Fibroblast of lung (primary cell): ENCODE measurements at regions not wholly inside any gene's neighbourhood (a gene's known extent, or its start where the extent isn't known, plus 50 kb on each side); places are given as distances from the start of the nearest gene placed in this dataset.

Source experiments
- DNase-seq, 2 donors: peaks; one replicate each; pipeline versions ENCODE4 v3.0.0 to v3.0.0-alpha.2; 2010; ENCODE audit warnings: low read depth in 2 of 2
- H2AFZ ChIP-seq: 2 replicates; pipeline ENCODE4 v1.5.1; 2012; ENCODE audit warnings: low read length, control low read depth, inconsistent platforms
- H3K27ac ChIP-seq: 2 replicates; pipeline ENCODE4 v1.5.1; 2011; ENCODE audit warnings: low read length, control low read depth; ENCODE audit not compliant: insufficient read depth
- H3K27me3 ChIP-seq: 2 replicates; pipeline ENCODE4 v1.5.1; 2011; ENCODE audit warnings: mild to moderate bottlenecking, low read length; ENCODE audit not compliant: control insufficient read depth, insufficient read depth
- H3K36me3 ChIP-seq: 2 replicates; pipeline ENCODE4 v1.5.1; 2011; ENCODE audit warnings: low read length; ENCODE audit not compliant: control insufficient read depth, insufficient read depth
- H3K4me1 ChIP-seq: 2 replicates; pipeline ENCODE4 v1.5.1; 2011; ENCODE audit warnings: low read length; ENCODE audit not compliant: control insufficient read depth, insufficient read depth; ENCODE audit errors: extremely low read depth
- H3K4me2 ChIP-seq: 2 replicates; pipeline ENCODE4 v1.5.1; 2011; ENCODE audit warnings: low read length, control low read depth; ENCODE audit not compliant: insufficient read depth; ENCODE audit errors: extremely low read depth
- H3K4me3 ChIP-seq, 4 experiments: fragments of 200-600 bp in 1 of 4; sonication (generic) in 1 of 4; replicated peaks in 1 of 4; 2 replicates each; pipeline ENCODE4 v1.5.1; 2011 to 2016; ENCODE audit warnings: low read length in 4 of 4, low read depth in 3 of 4, mild to moderate bottlenecking in 3 of 4, control low read depth in 2 of 4, inconsistent platforms in 1 of 4, mixed read lengths in 1 of 4; ENCODE audit not compliant: insufficient read depth in 1 of 4; ENCODE audit errors: control extremely low read depth in 1 of 4
- H3K79me2 ChIP-seq: 2 replicates; pipeline ENCODE4 v1.5.1; 2012; ENCODE audit warnings: mild to moderate bottlenecking, low read length, inconsistent platforms; ENCODE audit not compliant: control insufficient read depth, insufficient read depth
- H3K9ac ChIP-seq: 2 replicates; pipeline ENCODE4 v1.5.1; 2011; ENCODE audit warnings: mild to moderate bottlenecking, low read length, control low read depth; ENCODE audit not compliant: insufficient read depth
- H3K9me3 ChIP-seq: 2 replicates; pipeline ENCODE4 v1.5.1; 2012; ENCODE audit warnings: low read depth, low read length; ENCODE audit not compliant: control insufficient read depth, insufficient read depth
- H4K20me1 ChIP-seq: 2 replicates; pipeline ENCODE4 v1.5.1; 2011; ENCODE audit warnings: low read length; ENCODE audit not compliant: control insufficient read depth, insufficient read depth; ENCODE audit errors: extremely low read depth
- EZH2 ChIP-seq: IDR thresholded peaks from 2 replicates; pipeline ENCODE4 v1.5.1; 2012; ENCODE audit warnings: low read length, control low read depth, mild to moderate bottlenecking; ENCODE audit errors: missing control alignments
- TF ChIP-seq, protein P1 (sequence below), 2 donors: IDR thresholded peaks in 1 of 2; conservative IDR thresholded peaks in 1 of 2; 1 replicate in 1 of 2; 2 replicates in 1 of 2; pipeline ENCODE4 v1.5.1; 2011 to 2012; ENCODE audit warnings: low read length in 2 of 2, control low read depth in 1 of 2, inconsistent platforms in 1 of 2, low read depth in 1 of 2, mild to moderate bottlenecking in 1 of 2

DNA sequence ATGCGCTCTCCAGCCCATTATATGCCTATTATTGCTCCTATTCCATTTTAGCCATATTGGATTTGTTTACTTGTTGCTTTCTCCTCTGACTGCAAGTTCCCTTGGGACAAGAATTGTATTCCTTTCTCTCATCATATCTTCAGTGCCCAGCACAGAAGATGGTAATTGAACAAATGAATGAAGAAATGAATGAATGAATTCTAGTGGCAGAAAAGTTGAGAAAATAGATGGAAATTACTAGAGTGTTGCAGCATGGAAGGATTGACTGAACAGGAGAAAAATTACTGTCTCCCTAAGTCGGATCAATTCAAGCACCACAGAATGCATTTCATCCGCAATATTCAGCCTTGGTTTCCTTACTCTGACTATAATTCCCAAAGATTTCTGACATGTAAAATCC is 1243.2 kb downstream of the SORCS1 start:
- Histone ChIP-seq H3K4me3 (no peak overlapping the region), H3K9me3 (no peaks in the 10 kb centered on the region), H3K79me2 (no peaks in the 10 kb centered on the region), H3K4me1 (no peaks in the 10 kb centered on the region), H3K27ac (no peak overlapping the region), H3K36me3 (no peaks in the 10 kb centered on the region), H3K9ac (no peak overlapping the region), H3K27me3 (no peaks in the 10 kb centered on the region), H3K4me2 (no peak overlapping the region), H2AFZ (no peak overlapping the region), H4K20me1 (no peaks in the 10 kb centered on the region)
- no peak for DNase-seq
- TF ChIP-seq EZH2, result no peak
- TF ChIP-seq, protein P1, sequence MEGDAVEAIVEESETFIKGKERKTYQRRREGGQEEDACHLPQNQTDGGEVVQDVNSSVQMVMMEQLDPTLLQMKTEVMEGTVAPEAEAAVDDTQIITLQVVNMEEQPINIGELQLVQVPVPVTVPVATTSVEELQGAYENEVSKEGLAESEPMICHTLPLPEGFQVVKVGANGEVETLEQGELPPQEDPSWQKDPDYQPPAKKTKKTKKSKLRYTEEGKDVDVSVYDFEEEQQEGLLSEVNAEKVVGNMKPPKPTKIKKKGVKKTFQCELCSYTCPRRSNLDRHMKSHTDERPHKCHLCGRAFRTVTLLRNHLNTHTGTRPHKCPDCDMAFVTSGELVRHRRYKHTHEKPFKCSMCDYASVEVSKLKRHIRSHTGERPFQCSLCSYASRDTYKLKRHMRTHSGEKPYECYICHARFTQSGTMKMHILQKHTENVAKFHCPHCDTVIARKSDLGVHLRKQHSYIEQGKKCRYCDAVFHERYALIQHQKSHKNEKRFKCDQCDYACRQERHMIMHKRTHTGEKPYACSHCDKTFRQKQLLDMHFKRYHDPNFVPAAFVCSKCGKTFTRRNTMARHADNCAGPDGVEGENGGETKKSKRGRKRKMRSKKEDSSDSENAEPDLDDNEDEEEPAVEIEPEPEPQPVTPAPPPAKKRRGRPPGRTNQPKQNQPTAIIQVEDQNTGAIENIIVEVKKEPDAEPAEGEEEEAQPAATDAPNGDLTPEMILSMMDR (conservative IDR thresholded peaks at IDR 0.05 in 1 of 2, IDR thresholded peaks at IDR 0.05 in 1 of 2; ENCODE audit: low read depth in 1 of 2, low read length in 2 of 2), result no peak

DNA sequence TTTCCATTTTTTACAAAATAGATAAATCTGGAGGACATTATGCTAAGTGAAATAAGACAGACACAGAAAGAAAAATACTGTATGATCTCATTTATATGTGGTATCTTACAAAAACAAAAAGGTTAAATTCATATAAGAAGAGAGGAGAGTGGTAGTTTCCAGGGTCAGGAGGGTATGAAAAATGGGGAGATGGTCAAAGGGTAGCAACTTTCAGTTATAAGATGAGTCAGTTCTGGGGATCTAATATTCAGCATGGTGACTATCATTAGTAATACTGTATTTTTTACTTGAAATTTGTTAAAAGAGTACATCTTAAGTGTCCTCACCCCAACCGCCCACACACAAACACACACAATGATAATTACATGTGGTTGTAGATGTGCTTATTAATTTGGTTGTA is 1250.1 kb downstream of the SORCS1 start:
- no peak overlapping the region for H3K9ac ChIP-seq
- H3K4me2 ChIP-seq, result no peak overlapping the region
- H3K9me3 ChIP-seq, result no peaks in the 10 kb centered on the region
- no peak overlapping the region for H3K4me3 ChIP-seq
- no peaks in the 10 kb centered on the region for H3K36me3 ChIP-seq
- H2AFZ ChIP-seq, result no peak overlapping the region
- no peak for TF ChIP-seq EZH2
- TF ChIP-seq, protein P1 (conservative IDR thresholded peaks at IDR 0.05 in 1 of 2, IDR thresholded peaks at IDR 0.05 in 1 of 2; ENCODE audit: low read depth in 1 of 2, low read length in 2 of 2), result no peak
- H3K27me3 ChIP-seq, result no peaks in the 10 kb centered on the region
- H3K79me2 ChIP-seq, result no peaks in the 10 kb centered on the region
- H3K27ac ChIP-seq, result no peak overlapping the region
- DNase-seq, result no peak
- no peaks in the 10 kb centered on the region for H4K20me1 ChIP-seq
- H3K4me1 ChIP-seq, result no peaks in the 10 kb centered on the region

DNA sequence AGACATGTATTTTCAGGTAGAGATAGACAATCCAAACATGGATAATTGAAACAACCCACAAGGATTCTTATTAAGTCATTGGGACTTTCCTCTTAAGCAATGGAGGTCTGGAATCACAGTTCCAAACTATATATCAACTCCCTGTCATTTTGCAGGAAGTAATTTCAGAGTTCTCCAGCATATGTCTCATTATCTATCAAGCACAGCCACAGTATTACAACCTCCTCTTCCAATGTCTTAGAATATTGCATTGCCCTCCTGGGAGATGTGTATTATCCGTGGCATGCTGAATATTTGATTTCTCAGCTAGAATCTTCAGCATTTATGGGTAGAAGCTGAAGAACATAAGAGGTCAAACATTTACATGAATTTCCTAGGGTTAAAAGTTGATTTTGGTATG is 1255.8 kb downstream of the SORCS1 start:
- no peaks in the 10 kb centered on the region for H4K20me1 ChIP-seq
- no peak overlapping the region for H3K9ac ChIP-seq
- no peaks in the 10 kb centered on the region for H3K36me3 ChIP-seq
- no peaks in the 10 kb centered on the region for H3K9me3 ChIP-seq
- no peak overlapping the region for H3K4me3 ChIP-seq
- DNase-seq, result no peak
- no peak overlapping the region for H2AFZ ChIP-seq
- no peaks in the 10 kb centered on the region for H3K4me1 ChIP-seq
- no peak overlapping the region for H3K27ac ChIP-seq
- H3K27me3 ChIP-seq, result no peaks in the 10 kb centered on the region
- no peak for TF ChIP-seq EZH2
- TF ChIP-seq, protein P1 (conservative IDR thresholded peaks at IDR 0.05 in 1 of 2, IDR thresholded peaks at IDR 0.05 in 1 of 2; ENCODE audit: low read depth in 1 of 2, low read length in 2 of 2), result no peak
- H3K79me2 ChIP-seq, result no peaks in the 10 kb centered on the region
- no peak overlapping the region for H3K4me2 ChIP-seq
